K562 (cell line): ENCODE measurements at regions not wholly inside any gene's neighbourhood (a gene's known extent, or its start where the extent isn't known, plus 50 kb on each side); places are given as distances from the start of the nearest gene placed in this dataset.

ENCODE experiments used
- ATAC-seq: fragments of 200-7000 bp; cut with Tn5 transposase; 3 replicates; pipeline ENCODE4 v1.9.1; 2020; ENCODE audit warnings: moderate library complexity
- BruUV-seq: library from RNA; stranded (reverse); fragments of 400-500 nt; replicated peaks from 2 replicates; lab custom pipeline; 2021; lab: Mats Ljungman, UMichigan
- CTCF ChIA-PET: fragments of 300-600 bp; formaldehyde crosslinking; extraction: SDS; loops from one replicate; lab custom pipeline; 2021; ENCODE audit warnings: low intra/inter-chr PET ratio; lab: Yijun Ruan, JAX
- POLR2A ChIA-PET: fragments of 300-600, 350-650 bp; sonication (Branson Sonifier 250); formaldehyde crosslinking; extraction: SDS; loops from one replicate; lab custom pipeline; 2021; ENCODE audit warnings: antibody characterized with exemption, inconsistent platforms; lab: Yijun Ruan, JAX
- DNase-seq, 4 experiments: peaks; one replicate each; pipeline versions ENCODE4 v3.0.0 to v3.0.0-alpha.2; 2011 to 2018; ENCODE audit warnings: low spot score in 3 of 4, mixed read lengths in 3 of 4; ENCODE audit errors: extremely low read depth in 1 of 4
- FAIRE-seq: peaks from 2 replicates; lab custom pipeline; 2011; peaks lifted over from hg19 to GRCh38; lab: Jason Lieb, UNC
- H2AFZ ChIP-seq: 2 replicates; pipeline ENCODE4 v1.6.0; 2011; ENCODE audit warnings: low read depth, low read length, control low read depth, inconsistent platforms
- H3K27ac ChIP-seq: fragments of 200-600 bp; 3 replicates; pipeline ENCODE4 v1.8.0; 2011; ENCODE audit warnings: low read depth, mild to moderate bottlenecking, control low read depth, inconsistent platforms, low read length, moderate library complexity, mixed read lengths; ENCODE audit errors: extremely low read depth
- H3K27me3 ChIP-seq, 2 experiments: fragments of 300-600 bp in 1 of 2; 2 replicates in 1 of 2; 3 replicates in 1 of 2; pipeline versions ENCODE4 v1.6.0 to v1.8.0; 2011; ENCODE audit warnings: inconsistent platforms in 2 of 2, low read length in 2 of 2, mild to moderate bottlenecking in 1 of 2, mixed read lengths in 1 of 2, moderate library complexity in 1 of 2; ENCODE audit not compliant: control insufficient read depth in 2 of 2, insufficient read depth in 2 of 2
- H3K36me3 ChIP-seq: fragments of 300-600 bp; 3 replicates; pipeline ENCODE4 v1.8.0; 2011; ENCODE audit warnings: mild to moderate bottlenecking, low read length, inconsistent platforms; ENCODE audit not compliant: control insufficient read depth, insufficient read depth
- H3K4me1 ChIP-seq, 2 experiments: fragments of 200-600 bp in 1 of 2; replicated peaks in 1 of 2; 2 replicates in 1 of 2; 3 replicates in 1 of 2; pipeline versions ENCODE4 v1.5.1 to v1.8.0; 2011; ENCODE audit warnings: inconsistent platforms in 2 of 2, low read length in 2 of 2, mild to moderate bottlenecking in 1 of 2, mixed read lengths in 1 of 2, moderate library complexity in 1 of 2; ENCODE audit not compliant: control insufficient read depth in 2 of 2, insufficient read depth in 2 of 2
- H3K4me2 ChIP-seq: 2 replicates; pipeline ENCODE4 v1.6.1; 2011; ENCODE audit warnings: low read length, control low read depth, inconsistent platforms, mixed read lengths; ENCODE audit not compliant: insufficient read depth
- H3K4me3 ChIP-seq: fragments of 200-600 bp; sonication (generic), shearing (Covaris generic); 2 replicates; pipeline ENCODE4 v1.5.1; 2016; ENCODE audit warnings: control low read depth, inconsistent platforms
- H3K79me2 ChIP-seq: fragments of 200-600 bp; 3 replicates; pipeline ENCODE4 v1.8.0; 2011; ENCODE audit warnings: low read length, inconsistent platforms; ENCODE audit not compliant: control insufficient read depth, insufficient read depth
- H3K9ac ChIP-seq, 2 experiments: 2 replicates each; pipeline versions ENCODE4 v1.6.0 to v1.6.1; 2011; ENCODE audit warnings: low read depth in 2 of 2, low read length in 2 of 2, control low read depth in 1 of 2, inconsistent platforms in 1 of 2, mild to moderate bottlenecking in 1 of 2, mixed read lengths in 1 of 2; ENCODE audit not compliant: insufficient read depth in 1 of 2
- H3K9me1 ChIP-seq: one replicate; pipeline ENCODE4 v1.6.0; 2011; ENCODE audit warnings: inconsistent platforms, mild to moderate bottlenecking, low read length, moderate library complexity; ENCODE audit not compliant: control insufficient read depth, insufficient read depth
- H3K9me3 ChIP-seq: replicated peaks from 2 replicates; pipeline ENCODE4 v1.5.1; 2011; ENCODE audit warnings: low read depth, low read length, inconsistent platforms; ENCODE audit not compliant: control insufficient read depth, insufficient read depth
- H4K20me1 ChIP-seq: replicated peaks from 2 replicates; pipeline ENCODE4 v1.6.1; 2011; ENCODE audit warnings: low read length, inconsistent platforms, mixed read lengths; ENCODE audit not compliant: control insufficient read depth, insufficient read depth
- BCL6 ChIP-seq: fragments of 250-450 bp; sonication (Bioruptor Pico); IDR thresholded peaks from 2 replicates; pipeline ENCODE4 v1.4.0; 2020
- BMI1 ChIP-seq: fragments of 150-350 bp; IDR thresholded peaks from 2 replicates; pipeline ENCODE4 v1.6.1; 2014; ENCODE audit warnings: low read length
- CAMTA2 ChIP-seq: fragments of 250-450 bp; sonication (Bioruptor Pico); conservative IDR thresholded peaks from 2 replicates; pipeline ENCODE4 v1.5.1; 2022
- CHCHD3 ChIP-seq: fragments of 250-450 bp; sonication (Bioruptor Pico); IDR thresholded peaks from 2 replicates; pipeline ENCODE4 v2.1.2; 2022; ENCODE audit warnings: mild to moderate bottlenecking
- EWSR1 ChIP-seq: fragments of 450-650 bp; IDR thresholded peaks from 2 replicates; pipeline ENCODE4 v1.6.1; 2018; ENCODE audit warnings: borderline replicate concordance, mild to moderate bottlenecking, low read depth, moderate library complexity; ENCODE audit not compliant: partially characterized antibody
- HDGF ChIP-seq: fragments of 450-650 bp; IDR thresholded peaks from 2 replicates; pipeline ENCODE4 v1.6.1; 2016
- JUND ChIP-seq, 2 experiments: IDR thresholded peaks; 2 replicates in 1 of 2; 3 replicates in 1 of 2; pipeline ENCODE4 v1.6.1; 2011; ENCODE audit warnings: borderline replicate concordance in 2 of 2, low read depth in 2 of 2, low read length in 2 of 2, improper control_type of control experiment in 1 of 2, missing biosample characterization in 1 of 2, missing genetic modification characterization in 1 of 2, missing genetic modification reagents in 1 of 2
- LCOR ChIP-seq: sonication (generic); formaldehyde crosslinking; IDR thresholded peaks from 2 replicates; pipeline ENCODE4 v1.8.0; 2022; ENCODE audit warnings: mild to moderate bottlenecking, missing genetic modification reagents
- PBX2 ChIP-seq, 2 experiments: IDR thresholded peaks in 1 of 2; conservative IDR thresholded peaks in 1 of 2; 2 replicates each; pipeline ENCODE4 v1.6.1; 2016; ENCODE audit warnings: low read depth in 2 of 2, mild to moderate bottlenecking in 1 of 2, missing compliant biosample characterization in 1 of 2, missing genetic modification characterization in 1 of 2, moderate library complexity in 1 of 2
- PTTG1 ChIP-seq: fragments of 450-650 bp; IDR thresholded peaks from 2 replicates; pipeline ENCODE4 v1.6.1; 2016; ENCODE audit warnings: low read depth, mild to moderate bottlenecking, missing genetic modification characterization, missing compliant biosample characterization
- RBM17 ChIP-seq: fragments of 200-400 bp; formaldehyde crosslinking; IDR thresholded peaks from 2 replicates; pipeline ENCODE4 v1.6.1; 2017; ENCODE audit warnings: low read depth, mild to moderate bottlenecking, low read length, borderline replicate concordance
- SMARCA4 ChIP-seq: fragments of 450-650 bp; IDR thresholded peaks from 2 replicates; pipeline ENCODE4 v1.6.1; 2016
- SRSF1 ChIP-seq: fragments of 200-400 bp; formaldehyde crosslinking; IDR thresholded peaks from 2 replicates; pipeline ENCODE4 v1.6.1; 2017; ENCODE audit warnings: mild to moderate bottlenecking, low read depth, low read length, moderate library complexity
- ZBTB34 ChIP-seq: fragments of 250-450 bp; sonication (Bioruptor Pico); IDR thresholded peaks from 2 replicates; pipeline ENCODE4 v1.8.0; 2021; ENCODE audit warnings: mild to moderate bottlenecking, moderate library complexity
- ZBTB5 ChIP-seq: fragments of 450-650 bp; IDR thresholded peaks from 2 replicates; pipeline ENCODE4 v1.6.1; 2017; ENCODE audit warnings: antibody characterized with exemption
- in situ Hi-C: fragments of 300-500 bp; cut with MboI; formaldehyde crosslinking; loops from 4 replicates; pipeline ENCODE4 v1.15.0; 2018; ENCODE audit warnings: inconsistent platforms, mixed read lengths
- intact Hi-C: fragments of 100-400 bp; cut with micrococcal nuclease; formaldehyde crosslinking; loops from 2 replicates; pipeline ENCODE4 v1.14.2; 2022

- CTCF ChIA-PET = no interaction called here
- H3K9me1 ChIP-seq = no peaks in the 10 kb centered on the region
- ATAC-seq = no peak
- no peak for FAIRE-seq
- no peaks in the 10 kb centered on the region for H4K20me1 ChIP-seq
- no peak overlapping the region for H3K27ac ChIP-seq
- in situ Hi-C loops = no loop called here
- no peak overlapping the region for H3K4me2 ChIP-seq
- intact Hi-C loops = no loop called here
- no peak for DNase-seq
- H3K9me3 ChIP-seq = no peaks in the 10 kb centered on the region
- TF ChIP-seq CAMTA2 (CRISPR knock-in tag) (no peak), RBM17 (no peak), ZBTB34 (CRISPR knock-in tag) (no peak), EWSR1 (no peak), ZBTB5 (no peak), HDGF (no peak), BMI1 (no peak), SMARCA4 (no peak), LCOR (CRISPR knock-in tag) (no peak), CHCHD3 (CRISPR knock-in tag) (no peak), SRSF1 (no peak), JUND (IDR thresholded peaks at IDR 0.05; ENCODE audit: borderline replicate concordance, low read depth, low read length) (no peak), JUND (tag; IDR thresholded peaks at IDR 0.05; ENCODE audit: borderline replicate concordance, low read depth, low read length) (no peak), PBX2 (CRISPR knock-in tag; IDR thresholded peaks at IDR 0.05; ENCODE audit: low read depth) (no peak), PBX2 (tag; conservative IDR thresholded peaks at IDR 0.05; ENCODE audit: low read depth) (no peak), BCL6 (CRISPR knock-in tag) (no peak), PTTG1 (tag) (no peak)
- TF ChIP-seq, all 486 proteins: peak for 0
- Histone ChIP-seq H3K4me3 (no peak overlapping the region), H3K9ac (no peak overlapping the region), H3K4me1 (no peaks in the 10 kb centered on the region), H3K79me2 (no peaks in the 10 kb centered on the region), H2AFZ (no peak overlapping the region), H3K27me3 (no peaks in the 10 kb centered on the region), H3K36me3 (no peaks in the 10 kb centered on the region)
- BruUV-seq = no TSS peak
- POLR2A ChIA-PET = no interaction called here
Observed at GRCh38 chr12:105725054-105725453, 394.6 kb downstream of the C12orf75 start.
